Motor neuron (in vitro differentiated cells): ENCODE measurements at regions not wholly inside any gene's neighbourhood (a gene's known extent, or its start where the extent isn't known, plus 50 kb on each side); places are given as distances from the start of the nearest gene placed in this dataset.
"Not testable (repeated sequence)": the region's sequence is repeated elsewhere in the genome, so short reads cannot be mapped to it uniquely, and the experiment has no call there.

Experiments used
- ATAC-seq, 8 experiments: fragments of 200-7000 bp; cut with Tn5 transposase; replicated peaks in 6 of 8; 2 replicates each; pipeline ENCODE4 v1.8.0; 2021; ENCODE audit warnings: mild to moderate bottlenecking in 8 of 8, moderate library complexity in 8 of 8
- H3K27ac ChIP-seq, 2 donors: fragments of 250-450 bp; sonication (Bioruptor Pico); 2 replicates each; pipeline ENCODE4 v1.9.0; 2021; ENCODE audit warnings: antibody characterized with exemption in 2 of 2, mild to moderate bottlenecking in 2 of 2, moderate library complexity in 1 of 2
- H3K4me1 ChIP-seq, 2 donors: fragments of 250-450 bp; sonication (Bioruptor Pico); replicated peaks in 1 of 2; 2 replicates each; pipeline ENCODE4 v1.6.1; 2021; ENCODE audit warnings: antibody characterized with exemption in 2 of 2, mild to moderate bottlenecking in 2 of 2, moderate library complexity in 1 of 2
- H3K4me3 ChIP-seq, 5 donors: fragments of 250-450 bp; sonication (Bioruptor Pico); 2 replicates each; pipeline ENCODE4 v1.9.0; 2021; ENCODE audit warnings: antibody characterized with exemption in 5 of 5, mild to moderate bottlenecking in 5 of 5, moderate library complexity in 4 of 5
- WGBS, 10 experiments: fragments of 450-650 bp; shearing (Covaris generic); methylation state at CpG; one replicate each; pipeline ENCODE4 v1.0.0; 2022; 5-methylcytosine and 5-hydroxymethylcytosine counted together
- in situ Hi-C, 9 experiments: fragments of 400-800 bp; cut with MboI; loops; one replicate each; pipeline ENCODE4 v1.15.0; 2021; ENCODE audit warnings: low sequenced_read_pairs in 9 of 9, low pct_unique_long_range_greater_than_20kb in 2 of 9; ENCODE audit not compliant: unreplicated experiment in 9 of 9

- H3K4me1 ChIP-seq, result peaks cover 5 to 13% of the 10 kb centered on the region in 2 donors
- in situ Hi-C loops, result no loop called here
- H3K4me3 ChIP-seq, result no peak overlapping the region
- no peak for ATAC-seq
- H3K27ac ChIP-seq, result no peak overlapping the region
- 0 to 93% (median 77%) methylated on average over 1 to 5 of the region's 7 CpGs; no CpG with 5 or more reads in 3 of the 10 experiments for WGBS, 10 experiments
These were observed 360.4 kb upstream of the ZFHX3 start for GRCh38 chr16:73408311-73408710.

- Histone ChIP-seq H3K4me3 (no peak overlapping the region), H3K27ac (no peak overlapping the region), H3K4me1 (peaks cover 24 to 29% of the 10 kb centered on the region in 2 donors)
- in situ Hi-C loops, result no loop called here
- ATAC-seq, result peak in 5 of 8 experiments; percentile 23 to 77 (median 66)
- 3 to 100% (median 91%) methylated on average over 1 to 10 of the region's 11 CpGs; no CpG with 5 or more reads in 1 of the 10 experiments for WGBS, 10 experiments
These were observed 357.9 kb upstream of the ZFHX3 start for GRCh38 chr16:73405851-73406250.

GRCh38 chr16:73404001-73404400 lies 356.1 kb upstream of the ZFHX3 start:
- in situ Hi-C loops, result no loop called here
- ATAC-seq, result no peak
- peaks cover 30 to 40% of the 10 kb centered on the region in 2 donors for H3K4me1 ChIP-seq
- no peak overlapping the region for H3K4me3 ChIP-seq
- H3K27ac ChIP-seq, result no peak overlapping the region

- 30 to 90% (median 82%) methylated on average over 2 to 11 of the region's 12 CpGs; no CpG with 5 or more reads in 1 of the 10 experiments for WGBS, 10 experiments
- Histone ChIP-seq H3K4me3 (no peak overlapping the region), H3K27ac (no peak overlapping the region), H3K4me1 (peaks cover 30 to 40% of the 10 kb centered on the region in 2 donors)
- in situ Hi-C loops, result no loop called here
- peak in 1 of 8 experiments; percentile 19 for ATAC-seq
These were observed 355.4 kb upstream of the ZFHX3 start for GRCh38 chr16:73403291-73403690.

- H3K4me1 ChIP-seq, result peaks cover 30 to 40% of the 10 kb centered on the region in 2 donors
- peak overlapping the region in 1 of 2 donors; percentile 29 for H3K27ac ChIP-seq
- 40 to 100% (median 66%) methylated on average over 1 to 9 of the region's 10 CpGs for WGBS, 10 experiments
- H3K4me3 ChIP-seq, result no peak overlapping the region
- in situ Hi-C loops, result no loop called here
- ATAC-seq, result peak in 3 of 8 experiments; percentile 55 to 69 (median 63)
These were observed 353.0 kb upstream of the ZFHX3 start for GRCh38 chr16:73400951-73401350.

GRCh38 chr16:73399997-73400396 lies 352.1 kb upstream of the ZFHX3 start:
- Histone ChIP-seq H3K27ac (no peak overlapping the region), H3K4me1 (peaks cover 26 to 40% of the 10 kb centered on the region in 2 donors), H3K4me3 (no peak overlapping the region)
- in situ Hi-C loops, result no loop called here
- ATAC-seq, result no peak
- WGBS, 10 experiments, result 20 to 100% (median 76%) methylated on average over 1 to 5 of the region's 5 CpGs; no CpG with 5 or more reads in 2 of the 10 experiments

GRCh38 chr16:73399486-73399885 lies 351.6 kb upstream of the ZFHX3 start:
- in situ Hi-C loops, result no loop called here
- Histone ChIP-seq H3K27ac (no peak overlapping the region), H3K4me1 (peaks cover 26 to 40% of the 10 kb centered on the region in 2 donors), H3K4me3 (no peak overlapping the region)
- WGBS, 10 experiments, result 0 to 83% (median 21%) methylated on average over 1 to 2 of the region's 5 CpGs; no CpG with 5 or more reads in 4 of the 10 experiments
- ATAC-seq, result peak in 2 of 8 experiments; percentile 21 to 26

- in situ Hi-C loops, H3K4me3 ChIP-seq, ATAC-seq, H3K27ac ChIP-seq: not testable (repeated sequence)
- WGBS, 10 experiments, result 100% methylated on average over 1 of the region's 1 CpG; no CpG with 5 or more reads in 8 of the 10 experiments
- H3K4me1 ChIP-seq, result peaks cover 19 to 39% of the 10 kb centered on the region in 2 donors
These were observed 350.7 kb upstream of the ZFHX3 start for GRCh38 chr16:73398604-73399003.

GRCh38 chr16:73396556-73396955 lies 348.6 kb upstream of the ZFHX3 start:
- H3K4me3 ChIP-seq, result no peak overlapping the region
- no peak for ATAC-seq
- in situ Hi-C loops, result no loop called here
- no peak overlapping the region for H3K27ac ChIP-seq
- WGBS, 10 experiments, result 17 to 100% (median 20%) methylated on average over 1 to 3 of the region's 3 CpGs; no CpG with 5 or more reads in 5 of the 10 experiments
- H3K4me1 ChIP-seq, result peaks cover 12 to 18% of the 10 kb centered on the region in 2 donors

- Histone ChIP-seq H3K27ac (no peak overlapping the region), H3K4me3 (no peak overlapping the region), H3K4me1 (no peaks in the 10 kb centered on the region)
- peak in 2 of 8 experiments; percentile 40 to 43 for ATAC-seq
- in situ Hi-C loops, result no loop called here
- WGBS, 10 experiments, result 33 to 93% (median 50%) methylated on average over 1 to 5 of the region's 6 CpGs; no CpG with 5 or more reads in 4 of the 10 experiments
These were observed 343.0 kb upstream of the ZFHX3 start for GRCh38 chr16:73390936-73391335.

GRCh38 chr16:73390491-73390890 lies 342.6 kb upstream of the ZFHX3 start:
- WGBS, 10 experiments, result 46 to 100% (median 84%) methylated on average over 1 to 5 of the region's 5 CpGs; no CpG with 5 or more reads in 2 of the 10 experiments
- in situ Hi-C loops, result no loop called here

GRCh38 chr16:73389085-73389484 lies 341.2 kb upstream of the ZFHX3 start:
- H3K27ac ChIP-seq, result no peak overlapping the region
- H3K4me3 ChIP-seq, result no peak overlapping the region
- H3K4me1 ChIP-seq, result peaks cover 4 to 6% of the 10 kb centered on the region in 2 donors
- in situ Hi-C loops, result no loop called here
- peak in 1 of 8 experiments; percentile 56 for ATAC-seq
- WGBS, 10 experiments, result 20 to 100% (median 47%) methylated on average over 1 to 6 of the region's 6 CpGs; no CpG with 5 or more reads in 1 of the 10 experiments

More at GRCh38 chr16:73390491-73390890, 342.6 kb upstream of the ZFHX3 start:
- H3K4me3 ChIP-seq, result no peak overlapping the region
- ATAC-seq, result no peak
- no peaks in the 10 kb centered on the region for H3K4me1 ChIP-seq
- no peak overlapping the region for H3K27ac ChIP-seq

- in situ Hi-C loops, result no loop called here
These were observed 340.1 kb upstream of the ZFHX3 start for GRCh38 chr16:73387979-73388378.

GRCh38 chr16:73385696-73386095 lies 337.8 kb upstream of the ZFHX3 start:
- in situ Hi-C loops, result no loop called here
- Histone ChIP-seq H3K4me1 (peaks cover 17 to 19% of the 10 kb centered on the region in 2 donors), H3K27ac (no peak overlapping the region), H3K4me3 (no peak overlapping the region)
- 0 to 100% (median 77%) methylated on average over 1 to 3 of the region's 5 CpGs; no CpG with 5 or more reads in 4 of the 10 experiments for WGBS, 10 experiments
- ATAC-seq, result no peak

More at GRCh38 chr16:73387979-73388378, 340.1 kb upstream of the ZFHX3 start:
- ATAC-seq, result no peak
- 48 to 100% (median 96%) methylated on average over 1 to 3 of the region's 3 CpGs; no CpG with 5 or more reads in 4 of the 10 experiments for WGBS, 10 experiments
- Histone ChIP-seq H3K27ac (no peak overlapping the region), H3K4me1 (peaks cover 15 to 17% of the 10 kb centered on the region in 2 donors), H3K4me3 (no peak overlapping the region)
